ENCODE measurements at regions not wholly inside any gene's neighbourhood (a gene's known extent, or its start where the extent isn't known, plus 50 kb on each side); places are given as distances from the start of the nearest gene placed in this dataset.

DNA sequence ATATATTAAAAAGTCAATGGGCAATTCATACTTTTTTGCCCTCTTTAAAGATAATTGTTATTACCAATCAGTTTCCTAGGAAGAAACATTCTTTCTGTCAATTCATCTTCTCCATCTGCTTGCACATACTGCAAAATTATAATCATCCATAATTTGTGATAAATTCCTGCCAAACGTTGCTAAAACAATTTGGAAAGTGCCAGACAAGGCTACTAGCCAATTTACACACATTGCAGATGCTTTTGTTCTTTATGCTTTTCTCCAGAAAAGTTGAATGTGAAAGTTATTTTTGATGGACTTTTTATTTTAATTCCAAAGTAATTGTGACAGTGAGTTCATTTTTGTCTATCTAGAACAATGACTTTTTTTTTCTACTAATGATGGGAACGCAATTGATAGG lies 992.8 kb upstream of the ADGRL2 start:
- no peaks in the 10 kb centered on the region for H3K4me1 Mint-ChIP-seq
- ATAC-seq (ENCODE audit: low read depth in 2 of 2) = no peak
- no peak overlapping the region for H3K27ac Mint-ChIP-seq
- peaks cover 0 to 7% (median 0%) of the 10 kb centered on the region in 7 donors for H3K9me3 Mint-ChIP-seq
- no peak for DNase-seq
- no peak overlapping the region for H3K4me3 Mint-ChIP-seq
- H3K36me3 Mint-ChIP-seq = no peaks in the 10 kb centered on the region
- H3K27me3 Mint-ChIP-seq = no peaks in the 10 kb centered on the region

DNA sequence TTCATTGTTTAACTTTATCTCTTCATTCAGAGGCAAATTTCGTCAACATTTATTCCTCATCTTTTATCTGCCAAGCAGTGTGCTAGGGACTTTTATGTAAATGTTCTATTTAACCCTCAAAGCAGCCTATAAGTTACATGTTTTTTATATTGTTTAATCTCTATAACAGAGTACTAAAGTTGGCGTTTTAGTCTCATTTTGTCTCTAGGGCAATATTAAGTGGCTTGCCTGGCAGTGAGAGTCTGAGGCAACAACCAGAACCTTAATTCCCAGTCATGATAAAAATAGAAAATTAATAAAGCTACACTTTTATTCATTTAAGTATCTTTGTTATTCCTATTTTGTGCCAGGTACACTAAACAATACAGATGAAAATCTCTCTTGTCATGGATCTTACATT lies 994.3 kb upstream of the ADGRL2 start:
- Mint-ChIP-seq H3K9me3 (peaks cover 0 to 7% (median 0%) of the 10 kb centered on the region in 7 donors), H3K36me3 (no peaks in the 10 kb centered on the region), H3K4me3 (no peak overlapping the region), H3K4me1 (no peaks in the 10 kb centered on the region), H3K27me3 (no peaks in the 10 kb centered on the region), H3K27ac (no peak overlapping the region)
- ATAC-seq (ENCODE audit: low read depth in 2 of 2) (no peak), DNase-seq (no peak)

DNA sequence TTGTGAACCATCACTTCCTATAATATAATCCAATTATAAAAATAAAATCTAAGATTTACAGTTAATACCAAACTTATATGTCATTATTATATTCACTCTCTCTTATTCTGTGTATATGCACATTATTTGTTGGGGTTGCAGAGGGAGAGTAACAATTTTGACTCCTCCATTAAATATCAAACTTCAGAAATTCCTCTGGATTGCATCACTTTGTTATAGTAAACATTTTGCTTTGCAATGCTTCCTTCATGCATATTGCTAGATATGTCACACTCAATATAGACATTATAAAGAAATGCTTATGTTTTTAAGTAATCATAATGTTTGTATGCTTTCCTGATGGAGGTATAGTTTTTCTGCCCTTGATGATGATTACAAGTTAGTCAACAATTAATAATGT lies 999.0 kb upstream of the ADGRL2 start:
- H3K9me3 Mint-ChIP-seq = peaks cover 0 to 6% (median 1%) of the 10 kb centered on the region in 7 donors
- H3K27ac Mint-ChIP-seq = no peak overlapping the region
- H3K27me3 Mint-ChIP-seq = no peaks in the 10 kb centered on the region
- H3K4me3 Mint-ChIP-seq = no peak overlapping the region
- no peaks in the 10 kb centered on the region for H3K4me1 Mint-ChIP-seq
- ATAC-seq (ENCODE audit: low read depth in 2 of 2) = no peak
- DNase-seq = no peak
- H3K36me3 Mint-ChIP-seq = no peaks in the 10 kb centered on the region

DNA sequence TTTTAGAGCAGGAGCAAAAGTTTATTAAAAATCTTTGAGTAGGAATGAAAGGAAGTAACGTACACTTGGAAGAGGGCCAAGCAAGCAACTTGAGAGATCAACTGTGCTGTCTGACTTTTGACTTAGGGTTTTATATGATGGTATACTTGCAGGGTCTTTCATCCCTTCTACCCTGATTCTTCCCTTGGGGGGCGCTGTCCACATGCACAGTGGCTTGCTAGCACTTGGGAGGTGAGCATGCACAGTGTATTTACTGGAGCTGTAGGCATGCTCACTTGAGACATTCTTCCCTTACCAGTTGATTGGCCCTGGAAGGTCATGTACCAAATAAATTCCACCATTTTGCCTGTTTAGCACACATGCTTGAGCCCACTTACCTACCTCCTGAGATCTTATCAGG lies 1001.3 kb upstream of the ADGRL2 start:
- peaks cover 0 to 6% (median 2%) of the 10 kb centered on the region in 7 donors for H3K9me3 Mint-ChIP-seq
- H3K27me3 Mint-ChIP-seq = no peaks in the 10 kb centered on the region
- no peak for ATAC-seq (ENCODE audit: low read depth in 2 of 2)
- H3K4me3 Mint-ChIP-seq = no peak overlapping the region
- H3K36me3 Mint-ChIP-seq = no peaks in the 10 kb centered on the region
- DNase-seq = no peak
- no peaks in the 10 kb centered on the region for H3K4me1 Mint-ChIP-seq
- H3K27ac Mint-ChIP-seq = no peak overlapping the region

DNA sequence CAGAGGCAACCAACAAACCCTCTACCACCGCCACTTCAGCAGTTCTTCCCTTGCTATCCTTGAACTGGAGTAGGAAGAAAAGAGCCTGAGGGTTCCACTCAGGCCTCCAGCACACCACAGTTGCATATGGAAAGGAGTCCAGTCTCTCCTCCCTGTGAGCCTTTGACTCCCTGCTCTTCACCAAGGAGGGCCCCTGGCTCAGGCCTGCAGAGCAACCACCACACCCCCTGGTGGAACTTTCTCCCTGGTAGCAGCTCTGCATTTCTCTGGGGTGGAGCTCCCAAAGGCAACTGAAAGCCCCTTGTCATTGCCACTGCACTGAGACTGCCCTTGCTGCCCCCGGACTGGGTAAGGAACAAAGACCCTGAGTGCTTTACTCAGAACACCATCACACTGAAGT lies 1021.5 kb upstream of the ADGRL2 start:
- peaks cover 0 to 10% (median 0%) of the 10 kb centered on the region in 7 donors for H3K9me3 Mint-ChIP-seq
- no peaks in the 10 kb centered on the region for H3K27me3 Mint-ChIP-seq
- H3K4me3 Mint-ChIP-seq = no peak overlapping the region
- DNase-seq (no peak), ATAC-seq (ENCODE audit: low read depth in 2 of 2) (no peak)
- H3K4me1 Mint-ChIP-seq = no peaks in the 10 kb centered on the region
- no peak overlapping the region for H3K27ac Mint-ChIP-seq
- H3K36me3 Mint-ChIP-seq = no peaks in the 10 kb centered on the region

DNA sequence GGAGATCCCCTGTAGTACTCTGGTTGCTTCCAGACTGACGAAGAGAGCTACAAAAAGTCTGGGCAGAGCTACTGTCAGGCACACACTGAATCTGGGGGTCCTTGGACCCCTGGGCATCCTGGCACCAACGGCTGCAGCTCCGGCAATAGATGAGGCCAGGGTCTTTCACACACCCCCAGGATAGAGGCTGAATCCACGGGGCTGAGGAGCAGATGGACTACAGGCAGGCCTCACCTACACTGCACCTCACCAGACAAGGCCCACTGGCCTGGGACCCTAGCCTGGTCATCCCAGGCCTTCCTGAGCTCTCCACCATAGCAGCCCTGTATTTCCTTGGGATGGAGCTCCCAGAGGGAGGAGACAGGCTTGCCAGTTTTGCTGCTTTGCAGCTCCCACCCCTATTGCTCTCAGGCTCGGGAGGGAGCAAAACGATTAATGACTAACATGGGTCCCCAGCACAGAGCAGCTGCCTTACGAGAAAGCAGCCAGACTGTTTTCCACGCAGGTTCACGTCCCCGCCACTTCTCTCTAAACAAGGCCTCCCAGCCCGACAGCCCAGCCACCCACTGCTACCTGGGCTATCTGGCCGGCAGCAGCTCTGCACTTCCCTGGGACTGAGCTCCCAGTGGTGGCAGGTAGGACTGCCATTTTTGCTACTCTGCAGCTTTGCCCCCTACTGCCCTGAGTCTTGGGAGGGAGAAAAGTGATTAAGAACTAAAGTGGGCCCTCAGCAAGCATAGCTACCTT lies 1022.5 kb upstream of the ADGRL2 start:
- H3K4me3 Mint-ChIP-seq = no peak overlapping the region
- H3K27ac Mint-ChIP-seq = no peak overlapping the region
- DNase-seq (no peak), ATAC-seq (ENCODE audit: low read depth in 2 of 2) (no peak)
- H3K27me3 Mint-ChIP-seq = no peaks in the 10 kb centered on the region
- no peaks in the 10 kb centered on the region for H3K4me1 Mint-ChIP-seq
- peaks cover 0 to 10% (median 0%) of the 10 kb centered on the region in 7 donors for H3K9me3 Mint-ChIP-seq
- H3K36me3 Mint-ChIP-seq = no peaks in the 10 kb centered on the region

DNA sequence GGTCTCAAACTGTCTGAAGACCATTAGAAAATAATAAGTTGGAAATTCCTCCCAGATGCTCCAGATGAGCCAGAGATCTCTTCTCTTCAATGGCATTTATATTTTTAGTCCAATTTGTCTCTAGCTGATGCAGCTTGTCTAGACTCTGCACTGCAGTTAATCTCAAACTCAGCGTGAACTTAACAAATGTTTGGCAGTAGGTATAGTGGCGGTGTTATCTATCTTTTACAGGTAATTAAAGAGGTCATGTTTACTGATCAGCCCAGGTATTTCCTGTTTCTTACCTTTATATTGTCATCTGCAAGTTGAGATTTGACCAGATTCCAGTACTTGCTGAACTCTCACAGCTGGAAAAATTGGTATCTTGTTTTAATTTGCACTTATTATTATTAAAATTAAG lies 1024.5 kb upstream of the ADGRL2 start:
- DNase-seq (no peak), ATAC-seq (ENCODE audit: low read depth in 2 of 2) (no peak)
- Mint-ChIP-seq H3K27ac (no peak overlapping the region), H3K4me3 (no peak overlapping the region), H3K9me3 (peaks cover 0 to 4% (median 0%) of the 10 kb centered on the region in 7 donors), H3K36me3 (no peaks in the 10 kb centered on the region), H3K27me3 (no peaks in the 10 kb centered on the region), H3K4me1 (no peaks in the 10 kb centered on the region)

DNA sequence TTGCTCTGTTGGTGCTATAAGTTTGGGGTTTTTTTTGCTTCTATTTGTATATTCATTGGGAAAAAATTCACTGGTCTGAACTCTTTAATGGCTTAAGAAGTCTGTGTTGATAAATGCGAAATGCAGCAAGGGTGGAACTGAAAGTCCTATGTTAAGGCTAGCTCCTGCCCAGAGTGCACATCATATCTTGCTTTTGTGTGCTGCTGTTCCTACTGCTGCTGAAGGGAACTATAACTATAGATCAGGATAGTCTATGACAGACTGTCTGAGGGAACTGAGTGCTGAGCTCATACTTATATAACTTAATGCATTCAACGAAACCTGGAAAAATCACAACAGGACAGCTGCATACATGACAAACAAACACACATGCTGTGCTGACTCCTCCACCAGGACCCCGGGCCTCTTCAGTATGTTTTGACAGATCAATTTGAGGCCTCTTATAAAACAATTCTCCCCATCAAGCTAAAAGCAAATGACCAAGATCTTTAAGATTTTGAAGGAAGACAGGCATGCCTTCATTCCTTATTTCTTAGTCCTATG lies 1031.5 kb upstream of the ADGRL2 start:
- H3K36me3 Mint-ChIP-seq = no peaks in the 10 kb centered on the region
- ATAC-seq (ENCODE audit: low read depth in 2 of 2) (no peak), DNase-seq (no peak)
- H3K4me3 Mint-ChIP-seq = no peak overlapping the region
- H3K4me1 Mint-ChIP-seq = no peaks in the 10 kb centered on the region
- H3K9me3 Mint-ChIP-seq = peaks cover 0 to 2% (median 0%) of the 10 kb centered on the region in 7 donors
- no peaks in the 10 kb centered on the region for H3K27me3 Mint-ChIP-seq
- no peak overlapping the region for H3K27ac Mint-ChIP-seq

DNA sequence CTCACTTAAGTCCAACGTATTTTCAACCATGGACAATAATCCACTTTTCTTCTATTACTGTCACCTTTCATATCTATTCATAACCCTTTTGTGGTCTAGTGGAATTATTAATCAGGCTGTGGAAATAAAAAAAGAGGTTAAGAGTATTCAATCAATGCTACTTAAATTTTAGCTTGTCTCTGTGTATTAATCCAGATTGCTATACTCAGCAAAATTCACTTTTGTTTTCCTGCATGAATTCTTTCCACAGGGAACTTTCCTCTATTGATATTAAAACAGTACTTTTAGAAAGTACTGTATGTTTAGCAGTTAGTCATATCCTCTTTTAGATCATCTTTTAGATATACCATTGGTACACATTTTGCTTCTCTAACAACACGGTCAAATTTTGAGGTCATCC lies 1033.0 kb upstream of the ADGRL2 start:
- H3K9me3 Mint-ChIP-seq = peaks cover 0 to 2% (median 0%) of the 10 kb centered on the region in 7 donors
- H3K36me3 Mint-ChIP-seq = no peaks in the 10 kb centered on the region

DNA sequence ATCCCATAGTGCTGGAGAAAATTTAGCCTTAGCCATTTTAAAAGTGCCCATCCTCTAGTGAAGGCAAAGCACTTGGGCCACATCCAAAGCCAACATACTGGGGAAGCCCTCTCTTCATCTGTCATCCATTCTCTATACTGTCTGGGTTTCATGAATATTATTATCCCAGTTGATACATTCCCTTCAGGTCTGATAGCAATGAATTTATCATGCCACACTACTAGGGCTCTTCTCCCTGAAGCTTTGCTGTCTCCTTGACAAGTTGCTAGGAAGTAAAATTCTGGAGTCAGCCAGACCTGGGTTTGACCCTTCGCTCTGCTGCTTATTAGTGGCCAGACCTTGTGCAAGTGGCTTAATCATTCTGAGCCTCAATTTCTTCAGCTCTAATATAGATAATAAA lies 1041.4 kb upstream of the ADGRL2 start:
- H3K27me3 Mint-ChIP-seq = no peaks in the 10 kb centered on the region
- no peaks in the 10 kb centered on the region for H3K4me1 Mint-ChIP-seq
- ATAC-seq (ENCODE audit: low read depth in 2 of 2) (no peak), DNase-seq (no peak)
- peaks cover 0 to 2% (median 0%) of the 10 kb centered on the region in 7 donors for H3K9me3 Mint-ChIP-seq
- H3K36me3 Mint-ChIP-seq = no peaks in the 10 kb centered on the region
- no peak overlapping the region for H3K27ac Mint-ChIP-seq
- no peak overlapping the region for H3K4me3 Mint-ChIP-seq

More for the DNA sequence above, 1033.0 kb upstream of the ADGRL2 start:
- Mint-ChIP-seq H3K4me1 (no peaks in the 10 kb centered on the region), H3K27me3 (no peaks in the 10 kb centered on the region), H3K27ac (no peak overlapping the region), H3K4me3 (no peak overlapping the region)
- DNase-seq (no peak), ATAC-seq (ENCODE audit: low read depth in 2 of 2) (no peak)

DNA sequence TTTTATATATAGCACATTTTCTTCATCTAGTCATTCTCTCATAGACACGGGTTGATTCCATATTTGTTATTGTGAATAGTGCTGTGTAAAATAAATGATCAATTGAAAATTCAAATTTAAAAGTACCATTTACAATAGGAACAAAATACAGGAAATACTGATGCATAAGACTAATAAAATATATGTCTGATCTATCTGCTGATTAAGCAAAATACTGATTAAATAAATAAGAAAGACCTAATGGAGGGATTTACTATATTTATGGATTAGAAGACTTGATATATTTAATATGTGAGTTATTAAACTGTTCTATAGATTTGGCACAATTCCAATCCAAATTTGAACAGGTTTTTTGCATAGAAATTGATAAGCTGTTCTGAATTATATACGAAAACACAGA lies 1044.8 kb upstream of the ADGRL2 start:
- Mint-ChIP-seq H3K27me3 (no peaks in the 10 kb centered on the region), H3K27ac (no peak overlapping the region), H3K4me1 (no peaks in the 10 kb centered on the region), H3K4me3 (no peak overlapping the region), H3K9me3 (peaks cover 3 to 10% (median 4%) of the 10 kb centered on the region in 7 donors), H3K36me3 (no peaks in the 10 kb centered on the region)
- no peak for DNase-seq
- no peak for ATAC-seq (ENCODE audit: low read depth in 2 of 2)

DNA sequence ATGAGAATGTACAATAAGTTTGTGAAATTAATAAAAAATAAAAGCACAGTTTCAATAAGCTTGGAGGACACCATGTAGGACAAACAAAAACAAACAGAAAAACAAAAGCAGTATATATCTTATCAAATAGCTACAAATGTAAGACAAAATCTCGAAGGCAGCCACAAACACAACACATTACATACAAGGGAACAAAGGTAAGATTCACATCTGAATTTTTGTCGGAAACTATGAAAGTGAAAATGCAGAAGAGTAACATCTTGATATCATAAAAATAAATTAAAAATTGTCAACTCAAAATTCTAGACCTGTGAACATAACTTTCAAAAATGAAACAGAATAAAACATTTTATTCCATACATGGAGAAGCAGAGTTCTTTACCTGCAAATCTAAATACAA lies 1049.5 kb upstream of the ADGRL2 start:
- Mint-ChIP-seq H3K9me3 (peaks cover 4 to 21% (median 7%) of the 10 kb centered on the region in 7 donors), H3K4me3 (no peak overlapping the region), H3K27me3 (no peaks in the 10 kb centered on the region), H3K36me3 (no peaks in the 10 kb centered on the region), H3K27ac (no peak overlapping the region), H3K4me1 (no peaks in the 10 kb centered on the region)
- no peak for DNase-seq
- no peak for ATAC-seq (ENCODE audit: low read depth in 2 of 2)

DNA sequence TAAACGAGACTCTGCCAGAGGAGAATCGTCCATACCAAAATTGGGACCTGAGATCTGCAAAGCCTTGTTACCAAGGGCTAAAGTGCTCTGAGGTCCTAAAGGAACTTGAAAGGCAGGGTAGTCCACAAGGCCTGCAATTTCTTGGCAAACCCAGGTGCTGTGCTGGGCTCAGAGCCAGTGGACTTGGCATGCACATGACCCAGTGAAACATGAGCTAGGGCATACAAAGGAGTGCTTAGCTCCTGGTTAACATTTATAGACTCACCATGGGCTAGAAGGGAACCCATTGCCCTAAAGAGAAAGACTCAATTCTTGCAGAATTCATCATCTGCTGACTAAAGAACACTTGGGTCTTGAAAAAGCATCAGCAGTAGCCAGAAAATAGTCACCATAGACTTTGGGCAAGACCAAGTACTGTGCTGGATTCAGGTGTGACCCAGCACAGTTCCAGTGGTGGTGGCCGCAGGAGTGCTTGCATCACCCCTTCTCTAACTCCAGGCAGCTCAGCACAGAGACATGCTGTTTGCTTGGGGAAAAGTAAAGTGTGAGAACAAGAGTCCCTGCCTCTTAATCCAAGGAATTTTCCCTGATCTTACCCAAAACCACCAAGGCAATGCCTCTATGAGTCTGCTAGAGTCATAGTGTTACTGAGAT lies 1069.4 kb upstream of the ADGRL2 start:
- no peaks in the 10 kb centered on the region for H3K36me3 Mint-ChIP-seq
- no peaks in the 10 kb centered on the region for H3K4me1 Mint-ChIP-seq
- no peak overlapping the region for H3K27ac Mint-ChIP-seq
- peaks cover 2 to 14% (median 10%) of the 10 kb centered on the region in 7 donors for H3K9me3 Mint-ChIP-seq
- no peak for ATAC-seq (ENCODE audit: low read depth in 2 of 2)
- DNase-seq = no peak
- H3K4me3 Mint-ChIP-seq = no peak overlapping the region
- no peaks in the 10 kb centered on the region for H3K27me3 Mint-ChIP-seq

DNA sequence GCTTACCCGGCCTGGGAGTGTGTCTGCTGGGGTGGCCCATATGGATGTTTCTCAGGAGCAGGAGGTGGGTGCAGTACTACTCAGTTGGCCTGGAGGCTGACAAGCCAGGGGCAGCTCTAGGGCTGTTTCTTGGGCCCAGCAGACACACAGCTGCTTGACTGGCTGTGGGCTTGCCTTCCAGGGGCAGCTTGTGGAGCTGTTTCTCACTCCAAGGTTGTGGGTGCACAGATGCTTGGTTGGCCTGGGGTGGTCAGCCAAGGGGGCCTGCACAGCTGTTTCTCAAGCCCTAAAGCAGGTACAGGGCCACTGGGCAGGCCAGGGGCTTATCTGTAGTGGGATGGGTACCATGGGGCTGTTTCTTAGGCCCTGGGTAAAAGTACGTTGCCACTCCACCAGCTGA lies 1078.1 kb upstream of the ADGRL2 start:
- H3K27me3 Mint-ChIP-seq = no peaks in the 10 kb centered on the region

More for the DNA sequence above, 1078.1 kb upstream of the ADGRL2 start:
- Mint-ChIP-seq H3K9me3 (peaks cover 0 to 4% (median 0%) of the 10 kb centered on the region in 7 donors), H3K4me3 (no peak overlapping the region), H3K36me3 (no peaks in the 10 kb centered on the region), H3K27ac (no peak overlapping the region), H3K4me1 (no peaks in the 10 kb centered on the region)
- no peak for ATAC-seq (ENCODE audit: low read depth in 2 of 2)
- DNase-seq = no peak
